PFSK-1 (cell line): ENCODE measurements at regions not wholly inside any gene's neighbourhood (a gene's known extent, or its start where the extent isn't known, plus 50 kb on each side); places are given as distances from the start of the nearest gene placed in this dataset.

Experiments used
- FOXP2 ChIP-seq: optimal IDR thresholded peaks from 2 replicates; pipeline ENCODE3; 2011; ENCODE audit warnings: borderline replicate concordance, control low read depth, inconsistent platforms; ENCODE audit not compliant: insufficient read depth; ENCODE audit errors: extremely low read length, extremely low read depth
- POLR2AphosphoS5 ChIP-seq: IDR thresholded peaks from 2 replicates; pipeline ENCODE4 v1.6.1; 2012; ENCODE audit warnings: low read depth, mild to moderate bottlenecking, control low read depth, low read length, moderate library complexity
- REST ChIP-seq, 2 experiments: IDR thresholded peaks; 2 replicates each; pipeline versions ENCODE4 v1.6.1 to v1.8.0; 2011 to 2012; ENCODE audit warnings: low read depth in 2 of 2, low read length in 2 of 2, control low read depth in 1 of 2, inconsistent platforms in 1 of 2, mild to moderate bottlenecking in 1 of 2, moderate library complexity in 1 of 2; ENCODE audit not compliant: insufficient read depth in 1 of 2
- SIN3A ChIP-seq: IDR thresholded peaks from 2 replicates; pipeline ENCODE4 v1.6.1; 2012; ENCODE audit warnings: mild to moderate bottlenecking, low read length, moderate library complexity, borderline replicate concordance; ENCODE audit not compliant: insufficient read depth
- TAF1 ChIP-seq: IDR thresholded peaks from 2 replicates; pipeline ENCODE4 v1.6.1; 2012; ENCODE audit warnings: low read length, control low read depth, borderline replicate concordance; ENCODE audit not compliant: insufficient read depth

DNA sequence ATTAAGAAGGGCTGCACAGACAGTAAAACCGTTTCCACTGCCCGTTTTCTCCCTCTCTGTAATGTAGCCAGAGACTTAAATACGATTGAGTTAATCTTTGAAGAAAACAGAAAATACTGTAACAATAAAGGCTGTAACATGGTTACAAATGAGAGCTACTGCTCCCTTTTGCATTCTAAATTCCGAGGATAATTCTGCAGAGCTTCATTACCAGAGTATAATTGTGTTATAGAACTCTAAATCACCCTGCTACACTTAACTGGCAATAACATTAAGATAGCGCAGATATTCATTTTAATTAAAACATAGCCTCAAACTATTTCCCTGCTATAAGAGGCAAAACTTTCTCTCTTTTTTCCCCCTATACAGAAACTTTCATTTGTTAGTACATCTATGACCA lies 283.7 kb upstream of the BRINP1 start:
- TF ChIP-seq REST (IDR thresholded peaks at IDR 0.05; ENCODE audit: insufficient read depth in 1 of 2, low read depth in 2 of 2, low read length in 2 of 2) = no peak
- TF ChIP-seq TAF1 = no peak
- no peak for TF ChIP-seq POLR2AphosphoS5
- TF ChIP-seq FOXP2 = no peak
- TF ChIP-seq SIN3A = no peak

GRCh38 chr9:119649205-119649604 lies 280.0 kb upstream of the BRINP1 start:
- no peak for TF ChIP-seq POLR2AphosphoS5
- TF ChIP-seq REST (IDR thresholded peaks at IDR 0.05; ENCODE audit: insufficient read depth in 1 of 2, low read depth in 2 of 2, low read length in 2 of 2) = no peak
- no peak for TF ChIP-seq TAF1

- TF ChIP-seq TAF1 (no peak), SIN3A (no peak), REST (IDR thresholded peaks at IDR 0.05; ENCODE audit: insufficient read depth in 1 of 2, low read depth in 2 of 2, low read length in 2 of 2) (peak; percentile 78 to 93)
These were observed 270.2 kb upstream of the BRINP1 start for GRCh38 chr9:119639287-119639955.

- no peak for TF ChIP-seq TAF1
These were observed 264.8 kb upstream of the BRINP1 start for GRCh38 chr9:119634006-119634405.

DNA sequence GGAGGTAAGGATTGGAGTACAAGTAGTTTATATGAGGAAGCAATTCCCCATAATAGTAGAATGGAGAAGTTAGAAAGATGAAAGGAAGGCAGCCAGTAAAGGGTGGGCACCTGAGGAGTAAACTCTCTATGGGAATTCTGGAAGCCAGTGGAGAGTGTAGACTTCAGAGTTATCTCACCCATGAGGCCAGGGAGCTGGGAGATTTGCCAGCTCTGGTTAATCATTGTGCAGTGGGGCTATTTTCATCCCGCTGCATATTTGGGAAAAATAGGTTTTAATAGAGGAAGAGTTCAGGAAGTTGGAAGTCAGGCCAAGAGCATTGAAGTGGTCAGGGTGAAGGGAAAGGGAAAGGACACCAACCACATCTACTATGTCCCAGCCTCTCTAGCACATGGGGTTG lies 242.3 kb upstream of the BRINP1 start:
- TF ChIP-seq TAF1 (no peak), SIN3A (no peak), FOXP2 (no peak), REST (IDR thresholded peaks at IDR 0.05; ENCODE audit: insufficient read depth in 1 of 2, low read depth in 2 of 2, low read length in 2 of 2) (no peak), POLR2AphosphoS5 (no peak)
